HCT116 (cell line): ENCODE measurements at regions not wholly inside any gene's neighbourhood (a gene's known extent, or its start where the extent isn't known, plus 50 kb on each side); places are given as distances from the start of the nearest gene placed in this dataset.

ENCODE experiments used
- ATF3 ChIP-seq: IDR thresholded peaks from 2 replicates; pipeline ENCODE4 v1.6.1; 2012
- CEBPB ChIP-seq: IDR thresholded peaks from 2 replicates; pipeline ENCODE4 v1.6.1; 2012; ENCODE audit warnings: low read depth
- CTCF ChIP-seq, 3 experiments: fragments of 200-600 bp in 1 of 3; sonication (generic) in 1 of 3; IDR thresholded peaks in 2 of 3; conservative IDR thresholded peaks in 1 of 3; 2 replicates each; pipeline ENCODE4 v1.5.1; 2012 to 2017; ENCODE audit warnings: low read depth in 2 of 3, low read length in 2 of 3, antibody characterized with exemption in 1 of 3, borderline replicate concordance in 1 of 3, control low read depth in 1 of 3, mild to moderate bottlenecking in 1 of 3, mixed read lengths in 1 of 3, mixed run types in 1 of 3, moderate library complexity in 1 of 3; ENCODE audit not compliant: insufficient read depth in 1 of 3
- EZH2 ChIP-seq: fragments of 200-600 bp; sonication (generic); IDR thresholded peaks from 2 replicates; pipeline ENCODE4 v1.6.1; 2017; ENCODE audit warnings: antibody characterized with exemption, mixed run types
- FOSL1 ChIP-seq: IDR thresholded peaks from 2 replicates; pipeline ENCODE4 v1.6.1; 2012; ENCODE audit warnings: low read depth
- POLR2A ChIP-seq: IDR thresholded peaks from 2 replicates; pipeline ENCODE4 v1.7.0; 2011; ENCODE audit warnings: borderline replicate concordance; ENCODE audit not compliant: insufficient read depth, insufficient read length; ENCODE audit errors: extremely low read depth
- POLR2AphosphoS5 ChIP-seq: IDR thresholded peaks from 2 replicates; pipeline ENCODE4 v1.6.1; 2011; ENCODE audit warnings: mild to moderate bottlenecking, low read depth, low read length, moderate library complexity
- RAD21 ChIP-seq: IDR thresholded peaks from 2 replicates; pipeline ENCODE4 v1.6.1; 2012; ENCODE audit warnings: low read depth, mild to moderate bottlenecking
- REST ChIP-seq: IDR thresholded peaks from 2 replicates; pipeline ENCODE4 v1.6.1; 2012; ENCODE audit warnings: low read depth
- SRF ChIP-seq: IDR thresholded peaks from 2 replicates; pipeline ENCODE4 v1.6.1; 2012; ENCODE audit warnings: low read depth
- TCF7L2 ChIP-seq: IDR thresholded peaks from 2 replicates; pipeline ENCODE4 v1.7.0; 2011; ENCODE audit warnings: borderline replicate concordance, inconsistent platforms; ENCODE audit not compliant: insufficient read depth, insufficient read length; ENCODE audit errors: extremely low read depth
- ZNF274 ChIP-seq: fragments of 200-500 bp; sonication (Bioruptor generic); IDR thresholded peaks from 2 replicates; pipeline ENCODE4 v1.6.1; 2014; ENCODE audit warnings: mild to moderate bottlenecking, low read depth, low read length, inconsistent platforms
- TF ChIP-seq, protein P1 (sequence below): IDR thresholded peaks from 2 replicates; pipeline ENCODE4 v1.6.1; 2011; ENCODE audit warnings: mild to moderate bottlenecking, low read length, moderate library complexity; ENCODE audit not compliant: insufficient replicate concordance; ENCODE audit errors: extremely low read depth

- TF ChIP-seq REST (no peak), CTCF (IDR thresholded peaks at IDR 0.05 in 2 of 3, conservative IDR thresholded peaks at IDR 0.05 in 1 of 3; ENCODE audit: borderline replicate concordance in 1 of 3, insufficient read depth in 1 of 3, low read depth in 2 of 3, low read length in 2 of 3) (no peak), SRF (no peak), EZH2 (no peak), CEBPB (no peak), POLR2AphosphoS5 (no peak), ZNF274 (no peak), POLR2A (no peak), TCF7L2 (no peak), FOSL1 (no peak), ATF3 (no peak), RAD21 (no peak)
- TF ChIP-seq, protein P1, sequence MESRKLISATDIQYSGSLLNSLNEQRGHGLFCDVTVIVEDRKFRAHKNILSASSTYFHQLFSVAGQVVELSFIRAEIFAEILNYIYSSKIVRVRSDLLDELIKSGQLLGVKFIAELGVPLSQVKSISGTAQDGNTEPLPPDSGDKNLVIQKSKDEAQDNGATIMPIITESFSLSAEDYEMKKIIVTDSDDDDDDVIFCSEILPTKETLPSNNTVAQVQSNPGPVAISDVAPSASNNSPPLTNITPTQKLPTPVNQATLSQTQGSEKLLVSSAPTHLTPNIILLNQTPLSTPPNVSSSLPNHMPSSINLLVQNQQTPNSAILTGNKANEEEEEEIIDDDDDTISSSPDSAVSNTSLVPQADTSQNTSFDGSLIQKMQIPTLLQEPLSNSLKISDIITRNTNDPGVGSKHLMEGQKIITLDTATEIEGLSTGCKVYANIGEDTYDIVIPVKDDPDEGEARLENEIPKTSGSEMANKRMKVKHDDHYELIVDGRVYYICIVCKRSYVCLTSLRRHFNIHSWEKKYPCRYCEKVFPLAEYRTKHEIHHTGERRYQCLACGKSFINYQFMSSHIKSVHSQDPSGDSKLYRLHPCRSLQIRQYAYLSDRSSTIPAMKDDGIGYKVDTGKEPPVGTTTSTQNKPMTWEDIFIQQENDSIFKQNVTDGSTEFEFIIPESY: no peak
Measured at GRCh38 chr15:96783746-96784145, 453.2 kb downstream of the NR2F2 start.
